ENCODE measurements at regions not wholly inside any gene's neighbourhood (a gene's known extent, or its start where the extent isn't known, plus 50 kb on each side); places are given as distances from the start of the nearest gene placed in this dataset.

GRCh38 chr2:167758292-167758691 lies 489.1 kb downstream of the STK39 start:
- H3K9me3 Mint-ChIP-seq = peaks cover 34% of the 10 kb centered on the region
- no peaks in the 10 kb centered on the region for H3K27me3 Mint-ChIP-seq (ENCODE audit: insufficient read depth)
- no peaks in the 10 kb centered on the region for H3K36me3 Mint-ChIP-seq (ENCODE audit: low read depth)
- no peak overlapping the region for H3K27ac Mint-ChIP-seq
- H3K4me3 Mint-ChIP-seq = no peak overlapping the region
- DNase-seq = no peak
- H3K4me1 Mint-ChIP-seq (ENCODE audit: low read depth) = no peaks in the 10 kb centered on the region
- no peak for TF ChIP-seq CTCF (IDR thresholded peaks at IDR 0.05)

GRCh38 chr2:167756446-167756845 lies 490.9 kb downstream of the STK39 start:
- TF ChIP-seq CTCF (IDR thresholded peaks at IDR 0.05) = no peak
- H3K27ac Mint-ChIP-seq = no peak overlapping the region
- no peaks in the 10 kb centered on the region for H3K4me1 Mint-ChIP-seq (ENCODE audit: low read depth)
- H3K9me3 Mint-ChIP-seq = peaks cover 44% of the 10 kb centered on the region
- H3K27me3 Mint-ChIP-seq (ENCODE audit: insufficient read depth) = no peaks in the 10 kb centered on the region
- no peak for DNase-seq
- H3K4me3 Mint-ChIP-seq = no peak overlapping the region
- H3K36me3 Mint-ChIP-seq (ENCODE audit: low read depth) = no peaks in the 10 kb centered on the region

- Mint-ChIP-seq H3K9me3 (peaks cover 30% of the 10 kb centered on the region), H3K4me1 (ENCODE audit: low read depth) (no peaks in the 10 kb centered on the region), H3K4me3 (no peak overlapping the region), H3K27me3 (ENCODE audit: insufficient read depth) (no peaks in the 10 kb centered on the region), H3K36me3 (ENCODE audit: low read depth) (no peaks in the 10 kb centered on the region), H3K27ac (no peak overlapping the region)
- DNase-seq = no peak
- no peak for TF ChIP-seq CTCF (IDR thresholded peaks at IDR 0.05)
Observed at GRCh38 chr2:167753142-167753541, 494.3 kb downstream of the STK39 start.

- no peak for DNase-seq
Observed at GRCh38 chr2:167752734-167753133, 494.7 kb downstream of the STK39 start.

GRCh38 chr2:167750675-167751074 lies 496.7 kb downstream of the STK39 start:
- DNase-seq = no peak
- TF ChIP-seq CTCF (IDR thresholded peaks at IDR 0.05) = no peak
- Mint-ChIP-seq H3K36me3 (ENCODE audit: low read depth) (no peaks in the 10 kb centered on the region), H3K9me3 (peaks cover 43% of the 10 kb centered on the region), H3K27me3 (ENCODE audit: insufficient read depth) (no peaks in the 10 kb centered on the region), H3K4me1 (ENCODE audit: low read depth) (no peaks in the 10 kb centered on the region), H3K27ac (no peak overlapping the region), H3K4me3 (no peak overlapping the region)

More at GRCh38 chr2:167752734-167753133, 494.7 kb downstream of the STK39 start:
- no peak overlapping the region for H3K27ac Mint-ChIP-seq
- no peaks in the 10 kb centered on the region for H3K4me1 Mint-ChIP-seq (ENCODE audit: low read depth)
- no peak overlapping the region for H3K4me3 Mint-ChIP-seq
- no peaks in the 10 kb centered on the region for H3K36me3 Mint-ChIP-seq (ENCODE audit: low read depth)
- no peak for TF ChIP-seq CTCF (IDR thresholded peaks at IDR 0.05)
- H3K27me3 Mint-ChIP-seq (ENCODE audit: insufficient read depth) = no peaks in the 10 kb centered on the region
- peaks cover 33% of the 10 kb centered on the region for H3K9me3 Mint-ChIP-seq

- Mint-ChIP-seq H3K4me3 (no peak overlapping the region), H3K9me3 (peaks cover 48% of the 10 kb centered on the region), H3K27me3 (ENCODE audit: insufficient read depth) (no peaks in the 10 kb centered on the region), H3K4me1 (ENCODE audit: low read depth) (no peaks in the 10 kb centered on the region), H3K36me3 (ENCODE audit: low read depth) (no peaks in the 10 kb centered on the region), H3K27ac (no peak overlapping the region)
- no peak for DNase-seq
- TF ChIP-seq CTCF (IDR thresholded peaks at IDR 0.05) = no peak
Observed at GRCh38 chr2:167749660-167750059, 497.7 kb downstream of the STK39 start.

Data from HFFc6 (cell line).